Transverse colon (tissue), 4 donors: ENCODE measurements at regions not wholly inside any gene's neighbourhood (a gene's known extent, or its start where the extent isn't known, plus 50 kb on each side); places are given as distances from the start of the nearest gene placed in this dataset.

Source experiments
- POLR2AphosphoS5 ChIP-seq, 3 donors: sonication (generic); formaldehyde crosslinking; IDR thresholded peaks; one replicate each; pipeline ENCODE4 v1.6.1; 2016; ENCODE audit warnings: antibody characterized with exemption in 3 of 3
- TF ChIP-seq, protein P1 (sequence below), 5 experiments: fragments of 200-600 bp in 3 of 5; fragments of 450-650 bp in 2 of 5; sonication (generic) in 3 of 5; IDR thresholded peaks; 1 replicate in 2 of 5; 2 replicates in 3 of 5; pipeline ENCODE4 v1.5.1; 2016 to 2017; ENCODE audit warnings: antibody characterized with exemption in 5 of 5, inconsistent platforms in 3 of 5, mild to moderate bottlenecking in 2 of 5, moderate library complexity in 1 of 5

DNA sequence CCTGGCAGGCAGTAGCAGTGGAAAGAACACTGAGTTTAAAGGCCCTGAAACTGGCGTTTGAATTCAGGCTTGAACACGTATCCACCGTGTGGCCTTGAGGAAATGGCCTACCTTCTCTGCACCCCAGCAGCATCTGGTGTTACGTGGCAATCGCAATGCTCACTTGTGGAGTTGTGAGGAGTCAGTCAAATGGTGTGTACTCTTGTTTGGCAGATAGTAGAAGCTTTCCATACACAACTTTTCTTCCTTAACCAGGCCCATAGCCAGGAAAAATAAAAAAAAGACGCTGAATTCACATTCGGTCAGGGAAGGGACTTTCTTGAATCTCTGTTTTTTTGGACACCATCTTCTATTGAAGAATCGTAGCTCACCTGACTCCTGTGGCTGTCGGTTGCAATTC lies 1101.5 kb upstream of the KLHL29 start:
- TF ChIP-seq POLR2AphosphoS5 (IDR thresholded peaks at IDR 0.05), result no peak
- TF ChIP-seq, protein P1, sequence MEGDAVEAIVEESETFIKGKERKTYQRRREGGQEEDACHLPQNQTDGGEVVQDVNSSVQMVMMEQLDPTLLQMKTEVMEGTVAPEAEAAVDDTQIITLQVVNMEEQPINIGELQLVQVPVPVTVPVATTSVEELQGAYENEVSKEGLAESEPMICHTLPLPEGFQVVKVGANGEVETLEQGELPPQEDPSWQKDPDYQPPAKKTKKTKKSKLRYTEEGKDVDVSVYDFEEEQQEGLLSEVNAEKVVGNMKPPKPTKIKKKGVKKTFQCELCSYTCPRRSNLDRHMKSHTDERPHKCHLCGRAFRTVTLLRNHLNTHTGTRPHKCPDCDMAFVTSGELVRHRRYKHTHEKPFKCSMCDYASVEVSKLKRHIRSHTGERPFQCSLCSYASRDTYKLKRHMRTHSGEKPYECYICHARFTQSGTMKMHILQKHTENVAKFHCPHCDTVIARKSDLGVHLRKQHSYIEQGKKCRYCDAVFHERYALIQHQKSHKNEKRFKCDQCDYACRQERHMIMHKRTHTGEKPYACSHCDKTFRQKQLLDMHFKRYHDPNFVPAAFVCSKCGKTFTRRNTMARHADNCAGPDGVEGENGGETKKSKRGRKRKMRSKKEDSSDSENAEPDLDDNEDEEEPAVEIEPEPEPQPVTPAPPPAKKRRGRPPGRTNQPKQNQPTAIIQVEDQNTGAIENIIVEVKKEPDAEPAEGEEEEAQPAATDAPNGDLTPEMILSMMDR (IDR thresholded peaks at IDR 0.05), result no peak
